Progenitor cell of endocrine pancreas (in vitro differentiated cells): ENCODE measurements at regions not wholly inside any gene's neighbourhood (a gene's known extent, or its start where the extent isn't known, plus 50 kb on each side); places are given as distances from the start of the nearest gene placed in this dataset.

ENCODE experiments used
- DNase-seq: peaks from one replicate; pipeline ENCODE4 v3.0.0; 2021; ENCODE audit warnings: low spot score; ENCODE audit not compliant: unreplicated experiment
- H3K27ac Mint-ChIP-seq: 2 replicates; pipeline ENCODE4 v1.8.0; 2021; ENCODE audit warnings: mild to moderate bottlenecking, moderate library complexity, mixed read lengths
- H3K27me3 Mint-ChIP-seq: 2 replicates; pipeline ENCODE4 v1.8.0; 2021; ENCODE audit warnings: mixed read lengths
- H3K36me3 Mint-ChIP-seq: 2 replicates; pipeline ENCODE4 v1.8.0; 2022; ENCODE audit warnings: mixed read lengths; ENCODE audit not compliant: insufficient read depth
- H3K4me1 Mint-ChIP-seq: 2 replicates; pipeline ENCODE4 v1.8.0; 2021; ENCODE audit warnings: low read depth, mixed read lengths
- H3K4me3 Mint-ChIP-seq: 2 replicates; pipeline ENCODE4 v1.8.0; 2021; ENCODE audit warnings: low read depth, mild to moderate bottlenecking, moderate library complexity, mixed read lengths
- H3K9me3 Mint-ChIP-seq: 2 replicates; pipeline ENCODE4 v1.8.0; 2021; ENCODE audit warnings: low read depth, mixed read lengths
- TF ChIP-seq, protein P1 (sequence below): fragments of 200-600 bp; sonication (generic); IDR thresholded peaks from one replicate; pipeline ENCODE4 v1.5.0; 2021; ENCODE audit warnings: antibody characterized with exemption, mild to moderate bottlenecking; ENCODE audit not compliant: unreplicated experiment

GRCh38 chr11:28763151-28763550, 655.0 kb downstream of the METTL15 start:
- TF ChIP-seq, protein P1, sequence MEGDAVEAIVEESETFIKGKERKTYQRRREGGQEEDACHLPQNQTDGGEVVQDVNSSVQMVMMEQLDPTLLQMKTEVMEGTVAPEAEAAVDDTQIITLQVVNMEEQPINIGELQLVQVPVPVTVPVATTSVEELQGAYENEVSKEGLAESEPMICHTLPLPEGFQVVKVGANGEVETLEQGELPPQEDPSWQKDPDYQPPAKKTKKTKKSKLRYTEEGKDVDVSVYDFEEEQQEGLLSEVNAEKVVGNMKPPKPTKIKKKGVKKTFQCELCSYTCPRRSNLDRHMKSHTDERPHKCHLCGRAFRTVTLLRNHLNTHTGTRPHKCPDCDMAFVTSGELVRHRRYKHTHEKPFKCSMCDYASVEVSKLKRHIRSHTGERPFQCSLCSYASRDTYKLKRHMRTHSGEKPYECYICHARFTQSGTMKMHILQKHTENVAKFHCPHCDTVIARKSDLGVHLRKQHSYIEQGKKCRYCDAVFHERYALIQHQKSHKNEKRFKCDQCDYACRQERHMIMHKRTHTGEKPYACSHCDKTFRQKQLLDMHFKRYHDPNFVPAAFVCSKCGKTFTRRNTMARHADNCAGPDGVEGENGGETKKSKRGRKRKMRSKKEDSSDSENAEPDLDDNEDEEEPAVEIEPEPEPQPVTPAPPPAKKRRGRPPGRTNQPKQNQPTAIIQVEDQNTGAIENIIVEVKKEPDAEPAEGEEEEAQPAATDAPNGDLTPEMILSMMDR: no peak
- no peaks in the 10 kb centered on the region for H3K27me3 Mint-ChIP-seq
- H3K36me3 Mint-ChIP-seq: no peaks in the 10 kb centered on the region
- H3K4me3 Mint-ChIP-seq: no peak overlapping the region
- DNase-seq: no peak
- peaks cover 5% of the 10 kb centered on the region for H3K9me3 Mint-ChIP-seq
- no peak overlapping the region for H3K27ac Mint-ChIP-seq
- H3K4me1 Mint-ChIP-seq: peaks cover 5% of the 10 kb centered on the region

DNA sequence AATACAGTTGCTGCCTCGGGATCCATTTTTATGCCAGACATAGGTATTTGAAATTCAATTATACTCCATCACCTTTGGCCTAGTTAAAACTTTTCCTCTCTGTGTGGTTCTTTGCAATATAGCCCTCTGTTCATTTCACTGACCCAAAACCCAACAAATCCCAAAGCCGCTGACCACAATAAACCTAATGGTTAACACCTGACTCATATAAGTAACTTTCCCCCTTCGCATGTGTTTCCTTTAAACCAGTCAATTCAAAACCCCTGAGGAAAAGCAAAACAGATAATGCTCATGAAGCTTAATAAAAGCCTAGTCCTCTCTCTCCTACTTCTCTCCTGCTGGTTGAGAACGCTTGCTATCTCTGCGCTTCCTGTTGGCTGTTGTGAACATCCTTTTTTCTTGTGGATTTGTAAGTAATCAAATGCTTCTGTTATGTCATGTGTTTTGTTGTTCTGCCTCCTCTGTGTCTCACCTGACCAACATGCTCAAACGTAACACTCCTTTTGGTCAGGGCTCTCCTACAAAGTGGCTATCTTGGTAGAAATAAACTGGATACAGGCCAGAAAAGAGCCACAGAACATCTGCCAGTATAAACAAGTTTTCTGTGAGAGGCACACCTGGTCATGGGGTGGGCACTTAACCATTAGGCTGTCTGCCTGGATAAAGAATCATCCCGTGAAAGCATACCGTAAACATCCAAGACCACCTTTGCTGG, 652.6 kb downstream of the METTL15 start:
- no peak overlapping the region for H3K27ac Mint-ChIP-seq
- peaks cover 5% of the 10 kb centered on the region for H3K4me1 Mint-ChIP-seq
- no peaks in the 10 kb centered on the region for H3K36me3 Mint-ChIP-seq
- H3K9me3 Mint-ChIP-seq: peaks cover 5% of the 10 kb centered on the region
- no peaks in the 10 kb centered on the region for H3K27me3 Mint-ChIP-seq
- no peak overlapping the region for H3K4me3 Mint-ChIP-seq
- no peak for DNase-seq
- TF ChIP-seq, protein P1: no peak

- Mint-ChIP-seq H3K27me3 (no peaks in the 10 kb centered on the region), H3K27ac (no peak overlapping the region), H3K9me3 (peaks cover 5% of the 10 kb centered on the region), H3K36me3 (no peaks in the 10 kb centered on the region), H3K4me3 (no peak overlapping the region), H3K4me1 (peaks cover 5% of the 10 kb centered on the region)
- TF ChIP-seq, protein P1: no peak
- DNase-seq: no peak
Observed at GRCh38 chr11:28759311-28759710, 651.1 kb downstream of the METTL15 start.

GRCh38 chr11:28757725-28758515, 649.7 kb downstream of the METTL15 start:
- Mint-ChIP-seq H3K4me1 (peaks cover 5% of the 10 kb centered on the region), H3K36me3 (no peaks in the 10 kb centered on the region), H3K9me3 (peaks cover 5% of the 10 kb centered on the region), H3K27me3 (no peaks in the 10 kb centered on the region), H3K27ac (no peak overlapping the region), H3K4me3 (no peak overlapping the region)
- no peak for DNase-seq
- TF ChIP-seq, protein P1: no peak

GRCh38 chr11:28756977-28757376, 648.8 kb downstream of the METTL15 start:
- Mint-ChIP-seq H3K27ac (no peak overlapping the region), H3K4me1 (peaks cover 5% of the 10 kb centered on the region), H3K27me3 (no peaks in the 10 kb centered on the region), H3K9me3 (peaks cover 5% of the 10 kb centered on the region), H3K4me3 (no peak overlapping the region), H3K36me3 (no peaks in the 10 kb centered on the region)
- no peak for DNase-seq
- TF ChIP-seq, protein P1: no peak
